Upper lobe of left lung (tissue), 6 donors: ENCODE measurements at regions not wholly inside any gene's neighbourhood (a gene's known extent, or its start where the extent isn't known, plus 50 kb on each side); places are given as distances from the start of the nearest gene placed in this dataset.

Experiments
- ATAC-seq, 2 donors: fragments of 200-7000 bp; cut with Tn5 transposase; one replicate each; pipeline ENCODE4 v1.9.1; 2022; ENCODE audit warnings: mild to moderate bottlenecking in 2 of 2, moderate library complexity in 2 of 2; ENCODE audit not compliant: low FRiP score in 2 of 2
- DNase-seq, 2 donors: peaks; one replicate each; pipeline ENCODE4 v3.0.0-alpha.2; 2019 to 2020
- H3K27ac ChIP-seq, 4 donors: fragments of 200-600 bp; sonication (generic); one replicate each; pipeline ENCODE4 v1.5.1; 2016 to 2019
- H3K27me3 ChIP-seq, 4 donors: fragments of 200-600 bp; sonication (generic); one replicate each; pipeline ENCODE4 v1.5.1; 2017 to 2019
- H3K36me3 ChIP-seq, 4 donors: fragments of 200-600 bp; sonication (generic); one replicate each; pipeline ENCODE4 v1.5.1; 2016 to 2019
- H3K4me1 ChIP-seq, 4 donors: fragments of 200-600 bp; sonication (generic); one replicate each; pipeline ENCODE4 v1.5.1; 2018 to 2019
- H3K4me3 ChIP-seq, 4 donors: fragments of 200-600 bp; sonication (generic); one replicate each; pipeline ENCODE4 v1.5.1; 2017 to 2019; ENCODE audit warnings: mild to moderate bottlenecking in 2 of 4, moderate library complexity in 1 of 4
- H3K9me3 ChIP-seq, 4 donors: fragments of 200-600 bp; sonication (generic); one replicate each; pipeline ENCODE4 v1.5.1; 2018 to 2019
- CTCF ChIP-seq, 6 experiments: fragments of 450-650 bp in 4 of 6; fragments of 200-600 bp in 2 of 6; sonication (generic) in 2 of 6; IDR thresholded peaks; one replicate each; pipeline ENCODE4 v1.5.1; 2016 to 2019; ENCODE audit warnings: antibody characterized with exemption in 6 of 6
- EP300 ChIP-seq, 4 donors: sonication (generic); formaldehyde crosslinking; IDR thresholded peaks; one replicate each; pipeline ENCODE4 v1.5.1; 2017; ENCODE audit warnings: antibody characterized with exemption in 4 of 4, control low read depth in 2 of 4
- POLR2A ChIP-seq, 4 donors: fragments of 450-650 bp; IDR thresholded peaks; one replicate each; pipeline ENCODE4 v1.5.1; 2016 to 2017; ENCODE audit warnings: antibody characterized with exemption in 4 of 4, mild to moderate bottlenecking in 2 of 4
- POLR2AphosphoS5 ChIP-seq, 2 donors: sonication (generic); formaldehyde crosslinking; IDR thresholded peaks; one replicate each; pipeline ENCODE4 v1.5.1; 2017; ENCODE audit warnings: antibody characterized with exemption in 2 of 2
- WGBS, 2 donors: methylation state at CpG; one replicate each; pipeline ENCODE4 v1.1.5; 2017 to 2018; 5-methylcytosine and 5-hydroxymethylcytosine counted together
- donor health status: DM: no; HTN: no; CAD: no; lungs with moderate emphysema.
- donor health status: DM: no; HTN: yes; CAD: no; lungs with severe emphysema.

DNA sequence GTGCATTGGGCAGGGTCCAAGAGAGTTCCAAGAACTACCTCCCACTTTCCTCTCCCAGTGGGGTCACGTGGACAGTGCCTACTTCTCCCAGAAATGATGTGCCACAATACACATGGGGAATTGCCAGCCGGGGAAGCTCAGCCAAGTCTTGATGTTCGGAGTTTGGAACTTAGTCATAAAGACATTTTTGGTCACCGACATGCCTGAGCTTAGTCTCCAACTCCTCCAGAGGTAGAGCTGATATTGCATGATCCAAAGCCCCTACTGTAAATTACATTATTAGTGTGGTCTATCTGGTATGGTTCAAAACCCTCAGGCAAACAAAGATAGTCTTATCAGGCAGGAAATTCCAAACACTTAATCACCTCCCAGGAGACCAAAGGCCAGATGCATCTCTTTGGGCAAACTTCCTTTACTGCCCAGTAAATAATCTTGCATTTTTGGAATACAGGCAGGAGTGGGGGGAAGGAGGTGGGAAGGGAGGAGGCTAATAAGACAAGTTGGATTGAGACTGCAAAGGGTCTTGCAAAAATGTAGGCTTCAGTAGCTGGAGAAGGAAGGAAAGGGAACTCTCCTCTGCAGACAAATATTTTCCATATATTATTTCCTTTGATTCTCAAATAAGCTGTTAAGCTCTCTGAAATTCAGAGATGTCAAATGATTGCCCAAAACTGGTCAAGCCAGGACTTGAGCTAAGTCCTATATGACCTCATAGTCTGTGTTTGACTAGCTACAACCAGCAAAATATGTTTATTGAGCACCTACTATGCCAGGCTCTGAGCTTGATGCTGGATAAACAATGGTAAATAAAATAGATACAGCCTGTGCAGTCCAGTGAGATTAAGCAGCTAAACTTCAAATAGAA is 99.4 kb downstream of the DRD1 start:
- no peak for DNase-seq
- Histone ChIP-seq H3K36me3 (no peaks in the 10 kb centered on the region), H3K4me1 (no peaks in the 10 kb centered on the region), H3K9me3 (no peaks in the 10 kb centered on the region), H3K27me3 (no peaks in the 10 kb centered on the region), H3K27ac (no peak overlapping the region), H3K4me3 (no peak overlapping the region)
- TF ChIP-seq CTCF (IDR thresholded peaks at IDR 0.05): no peak
- no peak for TF ChIP-seq POLR2A (IDR thresholded peaks at IDR 0.05)
- TF ChIP-seq POLR2AphosphoS5 (IDR thresholded peaks at IDR 0.05): no peak
- TF ChIP-seq EP300 (IDR thresholded peaks at IDR 0.05): no peak
- no peak for ATAC-seq
- 54 to 59% methylated on average over 4 of the region's 4 CpGs for WGBS, 2 donors

GRCh38 chr5:175343308-175343707 is 100.7 kb downstream of the DRD1 start:
- TF ChIP-seq CTCF (IDR thresholded peaks at IDR 0.05) (no peak), POLR2AphosphoS5 (IDR thresholded peaks at IDR 0.05) (no peak), POLR2A (IDR thresholded peaks at IDR 0.05) (no peak), EP300 (IDR thresholded peaks at IDR 0.05) (no peak)
- no peaks in the 10 kb centered on the region for H3K27me3 ChIP-seq
- H3K27ac ChIP-seq: no peak overlapping the region
- no peak for ATAC-seq
- H3K36me3 ChIP-seq: no peaks in the 10 kb centered on the region
- 68 to 75% methylated on average over 2 of the region's 2 CpGs for WGBS, 2 donors
- no peaks in the 10 kb centered on the region for H3K9me3 ChIP-seq
- no peak overlapping the region for H3K4me3 ChIP-seq
- DNase-seq: no peak
- H3K4me1 ChIP-seq: no peaks in the 10 kb centered on the region

DNA sequence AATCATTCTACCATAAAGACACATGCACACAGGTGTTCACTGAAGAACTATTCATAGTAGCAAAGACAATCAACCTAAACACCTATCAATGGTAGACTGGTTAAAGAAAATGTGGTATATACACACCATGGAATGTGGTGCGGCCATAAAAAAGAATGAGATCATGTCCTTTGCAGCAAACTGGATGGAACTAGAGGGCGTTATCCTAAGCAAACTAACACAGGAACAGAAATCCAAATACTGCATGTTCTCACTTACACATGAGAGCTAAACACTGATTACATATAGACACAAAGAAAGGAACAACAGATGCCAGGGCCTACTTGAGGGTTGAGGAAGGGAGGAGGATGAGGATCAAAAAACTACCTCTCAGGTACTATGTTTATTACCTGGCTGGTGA is 103.8 kb downstream of the DRD1 start:
- H3K27me3 ChIP-seq: no peaks in the 10 kb centered on the region
- no peak overlapping the region for H3K4me3 ChIP-seq
- ATAC-seq (no peak), DNase-seq (no peak)
- no peaks in the 10 kb centered on the region for H3K4me1 ChIP-seq
- no peak overlapping the region for H3K27ac ChIP-seq
- TF ChIP-seq EP300 (IDR thresholded peaks at IDR 0.05) (no peak), POLR2A (IDR thresholded peaks at IDR 0.05) (no peak), CTCF (IDR thresholded peaks at IDR 0.05) (no peak), POLR2AphosphoS5 (IDR thresholded peaks at IDR 0.05) (no peak)
- 76% methylated on average over 2 of the region's 2 CpGs for WGBS, 2 donors
- no peaks in the 10 kb centered on the region for H3K36me3 ChIP-seq
- no peaks in the 10 kb centered on the region for H3K9me3 ChIP-seq

- Histone ChIP-seq H3K4me3 (no peak overlapping the region), H3K4me1 (no peaks in the 10 kb centered on the region), H3K9me3 (no peaks in the 10 kb centered on the region), H3K36me3 (no peaks in the 10 kb centered on the region), H3K27me3 (no peaks in the 10 kb centered on the region), H3K27ac (no peak overlapping the region)
- ATAC-seq (no peak), DNase-seq (no peak)
- WGBS, 2 donors: 87 to 89% methylated on average over 3 of the region's 3 CpGs
- TF ChIP-seq EP300 (IDR thresholded peaks at IDR 0.05) (no peak), POLR2AphosphoS5 (IDR thresholded peaks at IDR 0.05) (no peak), POLR2A (IDR thresholded peaks at IDR 0.05) (no peak), CTCF (IDR thresholded peaks at IDR 0.05) (no peak)
Observed at GRCh38 chr5:175337680-175338079, 106.3 kb downstream of the DRD1 start.

DNA sequence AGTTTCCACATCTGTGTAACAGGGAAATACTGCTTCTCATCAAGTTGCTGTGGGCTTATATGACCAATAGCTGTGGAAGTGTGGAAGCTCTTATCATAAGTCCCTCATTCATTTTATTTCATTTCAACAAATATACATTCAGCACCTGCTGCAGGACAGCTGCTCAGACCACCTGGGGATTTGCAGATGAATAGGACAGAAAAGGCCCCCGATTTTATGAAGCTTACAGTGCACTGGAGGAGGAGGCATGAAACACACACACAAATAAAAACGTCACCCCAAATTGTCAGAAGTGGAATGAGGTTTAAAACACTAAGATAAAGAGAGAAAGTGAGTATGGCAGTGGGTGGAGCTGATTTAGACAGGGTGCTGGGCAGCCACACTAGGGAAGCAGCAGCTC is 107.2 kb downstream of the DRD1 start:
- TF ChIP-seq POLR2A (IDR thresholded peaks at IDR 0.05): no peak
- TF ChIP-seq POLR2AphosphoS5 (IDR thresholded peaks at IDR 0.05): no peak
- no peak for TF ChIP-seq CTCF (IDR thresholded peaks at IDR 0.05)
- TF ChIP-seq EP300 (IDR thresholded peaks at IDR 0.05): no peak
- Histone ChIP-seq H3K27me3 (no peaks in the 10 kb centered on the region), H3K4me1 (no peaks in the 10 kb centered on the region), H3K36me3 (no peaks in the 10 kb centered on the region), H3K9me3 (no peaks in the 10 kb centered on the region), H3K27ac (no peak overlapping the region), H3K4me3 (no peak overlapping the region)
- 44 to 56% methylated on average over 2 of the region's 2 CpGs for WGBS, 2 donors
- no peak for ATAC-seq
- no peak for DNase-seq
